Naive thymus-derived CD8-positive, alpha-beta T cell (primary cell): ENCODE measurements at regions not wholly inside any gene's neighbourhood (a gene's known extent, or its start where the extent isn't known, plus 50 kb on each side); places are given as distances from the start of the nearest gene placed in this dataset.
"Not testable (repeated sequence)": the region's sequence is repeated elsewhere in the genome, so short reads cannot be mapped to it uniquely, and the experiment has no call there.

Experiments used
- ATAC-seq, 2 donors: fragments of 150-1000 bp; cut with Tn5 transposase in 1 of 2; sonication (Bioruptor Pico), chemical (Tn5 transposase) in 1 of 2; 1 replicate in 1 of 2; 2 replicates in 1 of 2; pipeline ENCODE4 v1.10.0; 2021; ENCODE audit warnings: mild to moderate bottlenecking in 2 of 2, moderate library complexity in 2 of 2
- POLR2A ChIA-PET: fragments of 350-600 bp; sonication (Branson Sonifier 250); formaldehyde crosslinking; loops from one replicate; lab custom pipeline; 2021; ENCODE audit warnings: antibody characterized with exemption; lab: Charles Lee
- DNase-seq, 10 donors: peaks; one replicate each; pipeline versions ENCODE4 v3.0.0 to v3.0.0-alpha.2; 2020 to 2022
- H3K27ac Mint-ChIP-seq, 10 donors: one replicate each; pipeline ENCODE4 v1.8.0; 2020 to 2022; ENCODE audit warnings: mild to moderate bottlenecking in 10 of 10, mixed read lengths in 10 of 10, moderate library complexity in 4 of 10, inconsistent platforms in 1 of 10
- H3K27me3 Mint-ChIP-seq, 5 donors: one replicate each; pipeline ENCODE4 v1.8.0; 2021 to 2022; ENCODE audit warnings: mixed read lengths in 5 of 5
- H3K36me3 Mint-ChIP-seq, 3 donors: one replicate each; pipeline ENCODE4 v1.8.0; 2020 to 2022; ENCODE audit warnings: mixed read lengths in 3 of 3, mild to moderate bottlenecking in 2 of 3, inconsistent platforms in 1 of 3
- H3K4me1 Mint-ChIP-seq, 4 donors: one replicate each; pipeline ENCODE4 v1.8.0; 2021 to 2022; ENCODE audit warnings: mixed read lengths in 4 of 4
- H3K4me3 Mint-ChIP-seq, 10 donors: one replicate each; pipeline ENCODE4 v1.8.0; 2020 to 2022; ENCODE audit warnings: mild to moderate bottlenecking in 10 of 10, mixed read lengths in 10 of 10, moderate library complexity in 6 of 10, inconsistent platforms in 1 of 10
- H3K9me3 Mint-ChIP-seq, 9 donors: one replicate each; pipeline ENCODE4 v1.8.0; 2020 to 2022; ENCODE audit warnings: mixed read lengths in 9 of 9, mild to moderate bottlenecking in 3 of 9, inconsistent platforms in 1 of 9, moderate library complexity in 1 of 9

GRCh38 chr17:70370816-70371215 is 201.5 kb downstream of the KCNJ2 start:
- peaks cover 0 to 14% (median 6%) of the 10 kb centered on the region in 5 donors for H3K27me3 Mint-ChIP-seq
- no peak overlapping the region for H3K4me3 Mint-ChIP-seq
- POLR2A ChIA-PET: no interaction called here
- H3K36me3 Mint-ChIP-seq: no peaks in the 10 kb centered on the region
- H3K27ac Mint-ChIP-seq: no peak overlapping the region
- DNase-seq (no peak), ATAC-seq (no peak)
- H3K4me1 Mint-ChIP-seq: no peaks in the 10 kb centered on the region
- H3K9me3 Mint-ChIP-seq: peaks cover 0 to 16% (median 0%) of the 10 kb centered on the region in 9 donors

GRCh38 chr17:70373369-70373768 is 204.0 kb downstream of the KCNJ2 start:
- H3K4me1 Mint-ChIP-seq: no peaks in the 10 kb centered on the region
- DNase-seq: no peak

GRCh38 chr17:70374496-70374895 is 205.2 kb downstream of the KCNJ2 start:
- POLR2A ChIA-PET: no interaction called here
- Mint-ChIP-seq H3K4me1 (no peaks in the 10 kb centered on the region), H3K9me3 (peaks cover 0 to 11% (median 0%) of the 10 kb centered on the region in 9 donors), H3K27me3 (peaks cover 0 to 7% (median 3%) of the 10 kb centered on the region in 5 donors), H3K4me3 (no peak overlapping the region), H3K27ac (no peak overlapping the region), H3K36me3 (no peaks in the 10 kb centered on the region)
- DNase-seq (no peak), ATAC-seq (no peak)

More at GRCh38 chr17:70373369-70373768, 204.0 kb downstream of the KCNJ2 start:
- H3K27me3 Mint-ChIP-seq: peaks cover 0 to 7% (median 4%) of the 10 kb centered on the region in 5 donors
- H3K27ac Mint-ChIP-seq: no peak overlapping the region
- no peaks in the 10 kb centered on the region for H3K36me3 Mint-ChIP-seq
- ATAC-seq: no peak
- H3K4me3 Mint-ChIP-seq: no peak overlapping the region
- peaks cover 0 to 11% (median 0%) of the 10 kb centered on the region in 9 donors for H3K9me3 Mint-ChIP-seq
- POLR2A ChIA-PET: no interaction called here

DNA sequence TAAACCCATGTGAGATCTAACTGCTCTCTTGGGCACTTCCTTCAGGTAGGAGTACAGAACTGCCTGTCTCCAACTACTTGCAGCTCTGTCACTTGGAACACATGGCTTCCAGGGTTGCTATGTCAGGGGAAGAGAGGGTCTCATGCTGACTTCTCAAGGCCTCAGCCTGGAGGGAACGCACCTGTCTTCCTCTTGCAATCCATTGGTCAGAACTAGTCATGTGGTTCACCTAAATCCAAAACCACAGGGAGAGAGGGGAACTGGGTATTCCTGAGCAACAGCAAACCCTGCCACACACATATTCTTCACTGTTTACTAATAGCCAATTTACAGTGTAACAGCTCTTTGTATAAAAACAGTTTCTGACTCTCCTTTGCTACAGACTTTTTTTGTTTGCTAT is 206.1 kb downstream of the KCNJ2 start:
- no peak overlapping the region for H3K4me3 Mint-ChIP-seq
- DNase-seq (no peak), ATAC-seq (no peak)
- peaks cover 0 to 4% (median 0%) of the 10 kb centered on the region in 5 donors for H3K27me3 Mint-ChIP-seq
- POLR2A ChIA-PET: no interaction called here
- no peaks in the 10 kb centered on the region for H3K36me3 Mint-ChIP-seq
- H3K4me1 Mint-ChIP-seq: no peaks in the 10 kb centered on the region
- no peak overlapping the region for H3K27ac Mint-ChIP-seq
- H3K9me3 Mint-ChIP-seq: peaks cover 0 to 11% (median 0%) of the 10 kb centered on the region in 9 donors

DNA sequence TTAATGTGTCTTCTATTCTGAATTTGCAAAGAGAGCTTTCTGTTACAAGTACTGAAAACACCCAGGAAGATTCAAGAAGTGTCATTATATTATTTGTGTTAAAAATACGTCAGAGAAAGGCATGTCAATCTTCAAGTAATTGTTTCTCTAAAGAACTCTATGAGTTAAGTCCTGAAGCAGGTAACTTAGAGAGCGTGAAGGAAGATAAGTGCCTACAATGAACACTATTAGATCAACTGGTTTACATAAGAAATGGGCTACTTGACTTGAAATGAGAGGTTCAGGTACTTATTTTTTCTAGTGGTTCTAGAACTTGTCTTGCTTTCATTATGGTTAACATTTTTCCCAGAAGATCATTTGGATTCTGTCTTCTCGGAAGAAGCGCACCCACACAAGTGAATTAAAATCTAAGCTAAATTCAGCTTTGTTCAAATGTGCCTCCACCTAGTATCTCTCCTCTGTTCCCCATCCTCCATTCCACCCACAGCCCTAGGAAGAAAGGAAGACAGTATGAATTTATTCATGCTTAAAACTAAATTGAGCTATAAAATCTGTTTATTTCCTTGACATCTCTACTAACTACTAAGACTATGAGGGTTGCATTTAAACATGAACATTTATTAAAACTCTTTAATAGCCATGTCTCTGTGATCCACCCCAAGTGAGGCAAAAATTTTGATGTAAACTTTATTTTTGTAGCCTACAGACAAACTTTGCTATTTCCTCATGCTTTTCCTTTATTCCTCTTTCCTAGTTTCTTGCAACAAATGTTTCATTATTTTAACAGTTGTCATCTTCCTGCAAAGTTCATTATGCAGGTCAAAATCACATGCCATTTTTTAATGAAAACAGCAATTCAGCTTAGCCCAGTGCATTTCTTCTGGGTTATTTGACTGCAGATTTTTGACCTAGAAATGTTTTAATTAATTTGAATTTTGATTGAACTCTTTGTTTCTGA is 206.8 kb downstream of the KCNJ2 start:
- Mint-ChIP-seq H3K9me3 (peaks cover 0 to 11% (median 0%) of the 10 kb centered on the region in 9 donors), H3K4me1 (no peaks in the 10 kb centered on the region), H3K36me3 (no peaks in the 10 kb centered on the region), H3K27ac (no peak overlapping the region), H3K27me3 (peaks cover 0 to 4% (median 0%) of the 10 kb centered on the region in 5 donors), H3K4me3 (no peak overlapping the region)
- ATAC-seq (no peak), DNase-seq (no peak)
- POLR2A ChIA-PET: no interaction called here

DNA sequence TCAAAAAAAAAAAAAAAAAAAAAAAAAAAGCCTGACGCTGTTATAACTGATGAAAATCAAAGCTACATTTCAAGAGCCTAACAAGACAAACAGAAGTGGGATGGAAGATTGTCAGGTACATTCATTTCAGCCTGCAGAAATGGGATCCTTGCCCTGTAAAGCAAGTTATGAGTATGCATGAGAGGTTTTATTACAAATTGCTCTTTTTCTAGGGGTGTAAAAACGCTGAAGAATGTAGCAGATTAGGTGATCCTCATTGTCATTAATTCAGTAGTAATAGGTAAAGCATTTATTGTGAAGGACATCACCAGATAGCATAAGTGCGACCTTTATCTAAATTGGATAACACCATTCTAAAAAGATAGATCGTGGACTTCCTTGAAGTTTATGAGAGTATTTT is 208.3 kb downstream of the KCNJ2 start:
- Mint-ChIP-seq H3K27me3 (peaks cover 0 to 4% (median 3%) of the 10 kb centered on the region in 5 donors), H3K4me1 (no peaks in the 10 kb centered on the region), H3K4me3 (no peak overlapping the region), H3K9me3 (peaks cover 0 to 11% (median 0%) of the 10 kb centered on the region in 9 donors), H3K36me3 (no peaks in the 10 kb centered on the region), H3K27ac (no peak overlapping the region)
- no peak for DNase-seq
- ATAC-seq: no peak
- POLR2A ChIA-PET: no interaction called here

- H3K4me1 Mint-ChIP-seq: no peaks in the 10 kb centered on the region
- H3K9me3 Mint-ChIP-seq: peaks cover 0 to 11% (median 0%) of the 10 kb centered on the region in 9 donors
- DNase-seq (no peak), ATAC-seq (no peak)
- H3K36me3 Mint-ChIP-seq: no peaks in the 10 kb centered on the region
- no peak overlapping the region for H3K27ac Mint-ChIP-seq
- H3K27me3 Mint-ChIP-seq: peaks cover 0 to 4% (median 3%) of the 10 kb centered on the region in 5 donors
- H3K4me3 Mint-ChIP-seq: no peak overlapping the region
- POLR2A ChIA-PET: no interaction called here
Measured at GRCh38 chr17:70378076-70378475, 208.7 kb downstream of the KCNJ2 start.

- ATAC-seq (no peak), DNase-seq (no peak)
- no peaks in the 10 kb centered on the region for H3K9me3 Mint-ChIP-seq
- H3K36me3 Mint-ChIP-seq: no peaks in the 10 kb centered on the region
- H3K4me1 Mint-ChIP-seq: no peaks in the 10 kb centered on the region
- H3K27ac Mint-ChIP-seq: no peak overlapping the region
- H3K4me3 Mint-ChIP-seq: no peak overlapping the region
- POLR2A ChIA-PET: no interaction called here
- peaks cover 0 to 3% (median 0%) of the 10 kb centered on the region in 5 donors for H3K27me3 Mint-ChIP-seq
Measured at GRCh38 chr17:70379945-70380344, 210.6 kb downstream of the KCNJ2 start.

DNA sequence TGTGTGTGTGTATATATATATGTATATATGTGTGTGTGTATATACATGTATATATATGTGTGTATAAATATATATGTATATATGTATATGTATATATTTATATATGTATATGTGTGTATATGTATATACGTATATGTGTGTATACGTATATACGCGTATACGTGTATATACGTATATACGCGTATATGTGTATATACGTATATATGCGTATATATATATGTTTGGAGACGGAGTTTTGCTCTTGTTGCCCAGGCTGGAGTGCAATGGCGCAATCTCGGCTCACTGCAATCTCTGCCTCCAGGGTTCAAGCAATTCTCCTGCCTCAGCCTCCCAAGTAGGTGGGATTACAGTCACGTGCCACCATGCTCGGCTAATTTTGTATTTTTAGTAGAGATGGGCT is 212.6 kb downstream of the KCNJ2 start:
- H3K4me3 Mint-ChIP-seq, POLR2A ChIA-PET: not testable (repeated sequence)

DNA sequence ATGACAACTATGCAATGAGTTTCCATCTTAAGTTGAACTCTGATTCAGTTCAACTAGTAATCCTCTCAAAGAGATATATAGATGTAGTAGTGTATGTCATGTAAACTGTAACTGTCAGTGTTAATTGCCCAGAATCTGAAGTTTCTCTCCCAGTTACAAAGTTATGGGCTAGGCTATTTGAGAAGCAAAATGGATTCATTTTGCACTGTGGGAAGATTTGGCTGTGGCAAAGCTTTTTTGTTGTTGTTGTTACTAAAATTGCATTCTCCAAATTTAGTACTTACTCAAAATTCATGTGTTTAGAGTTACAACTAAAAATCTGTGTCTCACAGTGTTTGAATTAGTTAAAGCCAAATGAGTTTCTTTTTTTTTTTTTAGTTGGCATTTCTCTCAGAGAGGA is 219.0 kb downstream of the KCNJ2 start:
- ATAC-seq: no peak
- no peaks in the 10 kb centered on the region for H3K4me1 Mint-ChIP-seq
- H3K4me3 Mint-ChIP-seq: no peak overlapping the region
- H3K9me3 Mint-ChIP-seq: peaks cover 0 to 8% (median 0%) of the 10 kb centered on the region in 9 donors
- POLR2A ChIA-PET: no interaction called here
- H3K27ac Mint-ChIP-seq: no peak overlapping the region
- peaks cover 0 to 1% (median 0%) of the 10 kb centered on the region in 5 donors for H3K27me3 Mint-ChIP-seq
- no peak for DNase-seq
- no peaks in the 10 kb centered on the region for H3K36me3 Mint-ChIP-seq

More for the DNA sequence above, 212.6 kb downstream of the KCNJ2 start:
- not testable (repeated sequence) for ATAC-seq, H3K36me3 Mint-ChIP-seq, H3K9me3 Mint-ChIP-seq, H3K4me1 Mint-ChIP-seq, H3K27me3 Mint-ChIP-seq, DNase-seq, H3K27ac Mint-ChIP-seq

GRCh38 chr17:70389232-70389757 is 220.0 kb downstream of the KCNJ2 start:
- POLR2A ChIA-PET, DNase-seq, H3K4me1 Mint-ChIP-seq, H3K9me3 Mint-ChIP-seq, ATAC-seq, H3K4me3 Mint-ChIP-seq, H3K27ac Mint-ChIP-seq, H3K36me3 Mint-ChIP-seq, H3K27me3 Mint-ChIP-seq: not testable (repeated sequence)

- POLR2A ChIA-PET: no interaction called here
- Mint-ChIP-seq H3K27ac (no peak overlapping the region), H3K9me3 (peaks cover 0 to 8% (median 0%) of the 10 kb centered on the region in 9 donors), H3K27me3 (peaks cover 0 to 2% (median 0%) of the 10 kb centered on the region in 5 donors), H3K4me1 (no peaks in the 10 kb centered on the region), H3K4me3 (no peak overlapping the region), H3K36me3 (no peaks in the 10 kb centered on the region)
- DNase-seq (no peak), ATAC-seq (no peak)
Measured at GRCh38 chr17:70390049-70390448, 220.7 kb downstream of the KCNJ2 start.

- POLR2A ChIA-PET: no interaction called here
- H3K27ac Mint-ChIP-seq: no peak overlapping the region
- no peak overlapping the region for H3K4me3 Mint-ChIP-seq
- peaks cover 0 to 10% (median 3%) of the 10 kb centered on the region in 5 donors for H3K27me3 Mint-ChIP-seq
- DNase-seq (no peak), ATAC-seq (no peak)
- H3K9me3 Mint-ChIP-seq: peaks cover 0 to 10% (median 2%) of the 10 kb centered on the region in 9 donors
- H3K36me3 Mint-ChIP-seq: no peaks in the 10 kb centered on the region
- no peaks in the 10 kb centered on the region for H3K4me1 Mint-ChIP-seq
Measured at GRCh38 chr17:70394473-70395232, 225.3 kb downstream of the KCNJ2 start.
